GM21723 (cell line): ENCODE measurements at regions not wholly inside any gene's neighbourhood (a gene's known extent, or its start where the extent isn't known, plus 50 kb on each side); places are given as distances from the start of the nearest gene placed in this dataset.
A peak's percentile ranks its signal among the peaks of the same experiment; 100 is the strongest.

Source experiments
- ATAC-seq: cut with Tn5 transposase; IDR thresholded peaks from one replicate; pipeline ENCODE4 v1.9.1; 2021; ENCODE audit warnings: mild to moderate bottlenecking, moderate library complexity; ENCODE audit not compliant: unreplicated experiment

DNA sequence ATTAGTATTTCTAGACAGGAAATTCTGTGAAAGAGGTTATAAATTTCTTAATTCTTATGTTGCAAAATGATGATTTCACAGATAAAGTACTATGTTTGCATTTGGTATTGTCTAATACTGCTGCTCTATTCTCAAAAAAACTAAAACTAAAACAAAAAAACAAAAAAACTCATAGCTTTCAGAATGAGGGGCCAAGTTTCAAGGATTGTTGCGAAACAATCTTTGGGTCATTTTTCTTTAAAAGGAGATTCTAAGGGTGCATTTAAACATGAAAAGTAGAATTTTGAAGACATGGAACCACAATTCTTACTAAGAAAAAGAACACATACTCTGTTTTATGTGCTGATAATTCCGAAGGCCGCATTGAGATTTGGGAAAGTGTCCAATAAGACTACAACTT lies 645.1 kb downstream of the ADGRL2 start:
- ATAC-seq = no peak

DNA sequence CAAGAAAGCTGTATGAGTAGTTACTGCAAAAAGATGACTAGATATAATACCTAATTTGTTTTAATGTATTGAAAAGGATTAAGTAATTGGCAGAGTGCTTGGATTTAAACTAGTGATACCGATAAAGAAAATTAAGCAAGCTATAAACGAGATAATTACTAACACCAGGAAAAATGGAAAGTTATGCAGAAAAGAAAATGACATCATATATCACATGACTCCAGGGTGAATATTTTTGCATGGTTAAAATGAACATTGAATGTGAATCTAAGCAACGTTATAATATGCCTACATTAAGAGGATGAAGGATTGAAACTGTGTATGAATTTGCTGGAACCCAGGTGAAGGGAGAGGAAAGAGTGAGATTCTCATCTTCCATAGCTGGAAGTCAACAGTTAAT lies 644.4 kb downstream of the ADGRL2 start:
- no peak for ATAC-seq

DNA sequence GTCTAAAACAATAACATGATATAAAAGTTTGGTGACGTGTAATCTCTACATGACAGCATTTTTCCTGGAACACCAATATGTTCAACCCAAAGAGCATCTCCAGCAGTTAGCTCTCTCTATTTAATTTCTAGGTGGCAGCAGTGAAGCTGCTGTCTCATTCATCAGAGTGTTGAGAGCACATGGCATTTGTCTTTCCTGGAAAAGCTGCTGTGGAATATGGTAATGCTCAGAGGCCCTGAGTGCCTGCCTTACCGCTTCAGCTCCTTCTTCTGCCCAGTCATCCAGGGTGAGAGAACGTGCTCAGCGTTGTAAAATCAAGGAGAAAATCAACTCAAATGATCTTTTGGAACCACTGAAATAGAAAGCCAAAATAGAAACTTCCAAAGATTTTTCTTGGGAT lies 640.7 kb downstream of the ADGRL2 start:
- ATAC-seq = no peak

DNA sequence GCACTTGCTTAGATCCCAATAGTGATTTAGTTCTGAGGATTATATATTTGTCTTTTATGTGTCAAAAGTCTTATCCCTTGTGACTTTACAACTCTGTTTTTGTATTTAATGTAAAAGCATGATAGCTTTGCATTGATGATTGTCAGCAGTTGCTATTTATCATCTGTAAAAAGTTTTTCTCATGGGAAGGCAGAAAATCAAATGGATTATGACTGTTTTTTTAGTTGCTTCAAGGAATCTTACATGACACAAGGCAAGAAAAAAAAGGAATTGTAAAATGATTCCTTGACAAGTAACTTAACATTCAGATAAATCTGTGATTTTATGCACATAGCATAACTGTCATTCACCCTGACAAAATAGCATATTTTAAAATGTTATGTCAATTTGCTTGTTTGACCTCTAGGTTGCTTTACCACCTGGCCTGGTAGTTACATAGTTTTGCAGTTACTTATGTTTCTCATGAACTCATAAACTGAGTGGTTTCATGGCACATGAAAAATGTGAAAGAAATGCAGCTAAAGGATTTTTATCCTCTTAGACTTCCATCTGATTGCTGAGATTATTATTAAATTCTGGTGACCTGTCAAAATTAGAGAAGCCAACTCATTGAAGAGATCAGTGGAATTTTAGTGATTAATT lies 622.6 kb downstream of the ADGRL2 start:
- no peak for ATAC-seq

DNA sequence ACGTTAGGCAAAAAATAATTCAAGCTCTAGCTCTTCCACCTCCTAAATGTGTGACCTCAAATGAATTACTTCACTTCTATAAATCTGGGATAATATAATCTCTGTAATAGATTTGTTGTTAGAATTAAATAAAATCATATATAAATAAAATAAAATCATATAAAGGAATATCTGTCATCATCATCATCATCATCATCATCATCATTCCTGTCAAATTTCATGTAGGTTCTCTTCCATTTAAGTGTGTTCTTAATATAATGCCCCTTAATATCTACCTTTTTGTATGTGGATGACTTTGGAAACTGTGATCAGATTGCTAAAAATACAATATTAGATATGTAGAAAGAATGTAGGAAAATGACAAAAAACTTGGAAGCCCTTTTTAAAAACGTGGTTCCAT lies 621.0 kb downstream of the ADGRL2 start:
- ATAC-seq = no peak

DNA sequence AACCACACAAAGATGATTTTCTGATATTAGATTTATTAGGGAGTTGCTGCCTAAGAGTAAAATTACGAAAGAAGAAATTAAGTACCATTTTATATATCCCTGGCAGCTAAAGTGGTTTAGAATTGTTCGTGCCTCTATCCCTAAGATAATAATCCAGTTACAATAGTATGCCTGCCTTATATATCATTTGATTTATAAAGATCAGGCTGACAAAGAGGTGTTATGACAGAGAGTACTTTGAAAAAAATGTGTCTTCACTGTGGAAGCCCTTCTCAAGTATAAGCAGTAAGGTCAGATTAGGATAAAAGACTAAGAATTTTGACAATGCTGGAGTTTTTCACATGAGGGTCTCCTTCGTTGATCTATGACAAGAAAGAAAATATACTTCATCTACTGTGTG lies 619.9 kb downstream of the ADGRL2 start:
- no peak for ATAC-seq

DNA sequence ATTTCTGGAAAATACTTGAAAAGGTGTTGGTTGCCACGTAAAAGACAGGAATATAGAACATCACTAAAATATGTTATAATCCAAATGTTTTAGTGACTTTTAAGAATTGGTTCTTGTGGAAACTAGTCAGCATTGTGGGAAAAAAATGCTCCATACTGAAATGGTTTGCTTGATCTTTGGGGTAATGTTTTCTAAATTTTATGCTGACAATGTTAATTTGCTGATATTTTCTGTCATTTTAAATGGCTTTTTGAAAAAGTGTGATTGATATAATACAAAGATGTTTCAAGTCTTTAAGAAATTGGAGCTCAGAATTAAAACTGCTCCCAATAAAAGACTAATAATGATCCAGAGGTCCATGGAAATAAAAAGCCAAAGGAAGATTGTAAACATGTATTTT lies 610.9 kb downstream of the ADGRL2 start:
- no peak for ATAC-seq

DNA sequence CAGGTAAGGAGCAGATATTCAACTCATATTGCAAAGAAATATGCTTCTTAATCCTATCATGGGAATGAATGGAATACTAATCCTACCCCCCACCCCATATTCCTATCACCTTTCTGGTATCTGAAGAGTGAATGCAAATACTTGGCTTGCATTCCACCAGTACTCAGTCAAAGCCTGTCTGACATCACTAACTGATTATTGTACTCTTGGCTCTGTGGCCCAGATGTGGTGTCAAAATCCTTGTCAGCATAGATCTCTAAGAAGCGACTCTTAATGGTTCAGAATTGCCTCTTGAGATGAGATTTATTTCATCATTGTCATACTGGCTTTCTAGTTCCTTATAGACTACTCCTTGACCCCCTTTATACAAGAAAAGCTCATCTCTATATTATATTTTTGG lies 604.6 kb downstream of the ADGRL2 start:
- ATAC-seq = no peak

DNA sequence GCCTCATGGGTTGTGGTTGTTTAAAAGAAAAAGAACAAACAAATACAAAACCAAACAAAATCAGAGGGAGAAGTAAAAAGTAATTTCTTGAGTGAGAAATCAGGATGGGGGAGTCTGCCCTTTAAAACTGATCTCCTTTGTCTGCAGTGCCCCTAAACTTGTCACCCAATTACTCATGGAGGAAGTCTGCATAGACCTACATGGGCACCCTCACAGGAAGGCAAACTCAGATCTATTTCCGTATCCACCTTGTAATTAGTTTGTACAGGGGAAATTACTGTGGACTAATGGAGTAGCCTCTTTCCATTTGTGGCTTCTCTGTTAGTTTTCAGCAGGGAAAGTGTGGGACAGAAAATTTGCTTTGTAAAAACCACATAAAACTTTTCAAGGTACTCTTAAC lies 600.4 kb downstream of the ADGRL2 start:
- no peak for ATAC-seq

DNA sequence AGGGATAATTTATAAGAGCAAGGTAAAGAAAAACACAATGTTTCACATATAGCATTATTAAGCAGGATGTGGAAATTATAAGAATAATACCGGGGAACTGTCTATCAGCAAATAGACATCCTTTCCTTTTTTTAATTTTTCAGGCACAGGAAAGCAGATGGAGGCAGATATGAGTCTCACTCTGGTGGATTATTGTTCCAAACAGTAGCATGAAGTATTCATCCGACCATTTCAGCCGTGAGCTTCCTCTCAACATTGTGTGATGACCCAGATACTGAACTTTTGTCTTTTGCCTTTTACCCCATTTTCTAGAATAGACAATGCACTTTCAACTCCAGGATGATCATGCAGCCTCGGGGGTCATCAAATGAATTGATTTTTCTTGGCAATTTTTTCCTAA lies 599.8 kb downstream of the ADGRL2 start:
- ATAC-seq = no peak

DNA sequence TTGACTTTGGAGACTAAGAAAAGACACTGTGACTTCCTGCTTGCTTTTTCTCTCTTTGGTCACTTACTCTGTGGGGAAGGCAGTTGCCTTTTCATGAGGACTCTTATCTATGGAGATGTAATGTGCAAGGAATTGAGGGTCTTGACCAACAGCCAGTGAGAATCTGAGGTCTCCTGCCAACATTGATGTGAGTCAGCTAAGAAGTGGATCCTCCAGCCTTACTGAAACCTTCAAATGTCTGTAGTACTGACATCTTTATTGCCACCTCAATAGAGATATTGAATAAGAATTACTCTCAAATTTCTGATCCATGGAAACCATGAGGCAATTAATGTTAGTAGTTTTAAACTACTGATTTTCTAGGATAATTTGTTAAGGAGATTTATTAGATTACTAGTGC lies 598.4 kb downstream of the ADGRL2 start:
- ATAC-seq = no peak

DNA sequence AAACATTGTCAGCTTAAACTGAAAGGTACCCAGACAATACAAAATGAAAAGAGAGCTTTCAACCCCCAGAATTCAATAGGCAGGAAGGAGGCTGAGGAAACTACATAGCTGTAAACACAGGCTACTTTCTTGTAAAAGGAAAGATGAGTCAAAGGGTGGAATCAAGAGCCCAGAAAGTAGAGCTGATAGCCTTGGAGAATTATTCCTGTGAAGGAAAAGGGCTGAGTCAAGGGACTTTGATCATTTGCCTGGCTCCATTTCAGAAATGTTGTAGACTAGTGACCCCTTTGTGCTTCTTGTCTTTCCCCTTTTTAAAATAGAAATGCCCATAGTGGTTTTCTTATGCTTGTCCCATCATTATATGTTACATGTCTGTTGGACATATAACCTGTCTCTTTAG lies 597.6 kb downstream of the ADGRL2 start:
- no peak for ATAC-seq

DNA sequence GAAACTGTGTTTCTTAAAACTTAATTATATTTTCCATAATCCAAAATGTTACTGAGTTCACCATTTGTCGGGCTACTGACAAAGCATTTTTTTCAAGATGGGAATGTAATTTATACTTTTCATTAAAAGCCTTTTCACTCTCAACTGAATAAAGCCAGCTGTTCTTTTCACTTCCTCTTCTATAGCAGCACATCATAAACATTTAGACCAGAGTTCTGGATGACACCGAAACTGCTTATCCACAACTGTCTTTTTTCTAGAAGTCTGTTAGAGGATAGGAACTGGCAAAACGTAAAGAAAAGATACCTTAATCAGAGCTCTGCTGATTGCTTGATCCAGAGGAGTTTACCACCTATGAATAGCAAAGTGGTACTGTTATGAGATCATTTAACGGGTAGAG lies 594.7 kb downstream of the ADGRL2 start:
- ATAC-seq = peak; percentile 55

DNA sequence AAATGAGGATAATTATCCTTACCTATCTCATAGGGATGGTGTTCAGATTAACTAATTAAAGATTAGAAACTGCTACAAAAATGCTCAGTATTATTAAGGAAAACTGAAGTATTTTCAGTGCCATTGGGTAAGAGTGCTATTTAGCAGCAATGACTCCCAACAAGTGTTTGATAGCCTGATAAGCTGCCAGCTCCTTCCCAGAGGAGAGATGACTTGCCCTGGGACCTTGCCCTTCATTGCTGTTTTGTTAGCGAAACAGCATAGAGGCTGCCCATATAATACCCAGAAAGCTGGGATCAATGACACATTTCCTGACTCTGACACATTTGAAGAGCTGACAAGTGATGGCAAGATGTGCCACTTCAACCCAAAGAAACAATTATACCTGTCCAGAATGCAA lies 592.2 kb downstream of the ADGRL2 start:
- ATAC-seq = no peak

DNA sequence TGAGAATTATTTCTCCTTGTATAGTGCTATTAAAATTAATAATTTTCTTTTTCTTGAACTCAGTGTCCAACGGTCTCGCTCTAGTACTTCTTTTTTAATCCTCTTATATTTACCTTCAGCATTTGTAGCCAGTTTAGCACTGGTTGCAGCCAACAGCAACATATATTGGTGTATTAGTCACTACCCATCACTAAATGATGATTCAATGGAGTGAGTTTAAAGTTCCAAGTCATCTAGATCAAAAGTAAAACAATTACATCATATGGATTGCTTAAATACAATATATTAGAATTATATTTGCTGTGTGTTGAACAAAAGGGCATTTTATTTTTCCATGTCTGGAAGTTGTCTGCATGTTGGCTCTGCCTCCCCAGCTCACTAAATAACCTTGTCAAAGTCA lies 591.8 kb downstream of the ADGRL2 start:
- no peak for ATAC-seq

DNA sequence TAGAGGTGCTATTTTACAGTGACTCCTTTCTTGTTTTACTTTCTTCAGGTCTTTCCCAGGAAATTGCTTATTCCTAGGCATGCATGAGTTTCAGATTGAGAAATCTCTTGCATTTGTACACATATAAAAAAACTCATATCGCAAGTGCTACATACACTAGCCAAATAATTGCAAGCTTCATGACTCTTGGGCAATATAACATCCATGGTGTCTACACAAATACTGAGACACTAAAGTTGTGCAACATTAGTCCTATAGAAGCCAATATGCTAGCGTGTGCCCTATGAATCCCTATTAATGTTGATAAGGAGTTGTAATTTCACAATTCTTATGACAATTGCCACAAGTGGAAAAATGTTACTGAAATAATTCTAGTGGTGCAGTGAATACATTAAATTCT lies 591.0 kb downstream of the ADGRL2 start:
- ATAC-seq = no peak

DNA sequence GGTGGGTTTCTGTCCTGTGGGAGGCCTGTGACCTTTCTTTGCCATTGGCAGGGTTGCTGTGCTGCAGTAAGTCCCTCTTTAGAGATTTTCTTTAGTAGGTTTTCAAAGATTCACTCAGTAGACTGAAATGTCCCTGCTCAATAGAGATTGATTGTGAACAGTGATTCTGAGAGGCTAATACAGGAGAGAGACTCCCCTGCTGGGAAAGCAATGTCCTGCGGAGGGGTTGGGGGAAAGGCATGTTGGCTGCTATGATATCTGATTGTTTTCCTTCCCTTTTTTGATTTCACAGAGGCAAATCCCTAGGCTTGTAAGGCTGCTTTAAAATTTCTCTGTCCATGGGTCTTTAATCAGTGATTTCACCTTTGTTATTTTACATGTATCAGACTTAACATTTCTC lies 589.9 kb downstream of the ADGRL2 start:
- no peak for ATAC-seq

DNA sequence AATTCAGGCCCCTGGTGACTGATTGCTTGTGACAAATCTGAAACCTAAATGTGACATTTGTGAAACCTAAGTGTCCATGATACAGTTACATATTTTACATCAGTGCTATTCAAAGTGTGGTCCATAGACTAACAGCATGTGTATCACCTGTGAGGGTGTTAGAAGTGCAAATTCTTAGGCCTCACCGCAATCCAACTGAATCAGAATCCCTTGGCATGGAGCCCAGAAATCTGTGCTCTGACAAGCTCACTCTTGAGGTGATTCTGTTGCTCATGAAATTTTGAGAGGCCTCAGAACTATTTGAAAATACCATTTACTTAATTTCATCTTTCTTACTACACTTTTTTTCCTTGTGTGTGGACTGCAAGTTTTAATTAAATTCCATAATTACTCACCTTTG lies 587.9 kb downstream of the ADGRL2 start:
- ATAC-seq = no peak

DNA sequence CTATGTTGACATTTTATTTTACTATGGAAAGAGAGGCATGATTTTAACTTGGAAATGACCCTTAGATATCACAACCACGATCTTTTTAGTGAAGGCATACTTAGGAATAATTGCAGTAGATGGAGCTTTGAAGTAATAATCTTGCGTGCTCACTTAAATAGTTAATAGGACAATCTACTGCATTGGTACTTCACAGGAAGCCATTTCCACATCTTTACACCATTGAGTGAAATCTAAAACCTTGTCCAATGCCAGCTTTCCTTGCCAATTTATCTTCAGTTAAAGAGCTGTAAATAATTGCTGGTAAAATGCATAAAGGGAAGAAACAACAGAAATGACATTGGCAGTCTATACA lies 586.3 kb downstream of the ADGRL2 start:
- ATAC-seq = no peak

DNA sequence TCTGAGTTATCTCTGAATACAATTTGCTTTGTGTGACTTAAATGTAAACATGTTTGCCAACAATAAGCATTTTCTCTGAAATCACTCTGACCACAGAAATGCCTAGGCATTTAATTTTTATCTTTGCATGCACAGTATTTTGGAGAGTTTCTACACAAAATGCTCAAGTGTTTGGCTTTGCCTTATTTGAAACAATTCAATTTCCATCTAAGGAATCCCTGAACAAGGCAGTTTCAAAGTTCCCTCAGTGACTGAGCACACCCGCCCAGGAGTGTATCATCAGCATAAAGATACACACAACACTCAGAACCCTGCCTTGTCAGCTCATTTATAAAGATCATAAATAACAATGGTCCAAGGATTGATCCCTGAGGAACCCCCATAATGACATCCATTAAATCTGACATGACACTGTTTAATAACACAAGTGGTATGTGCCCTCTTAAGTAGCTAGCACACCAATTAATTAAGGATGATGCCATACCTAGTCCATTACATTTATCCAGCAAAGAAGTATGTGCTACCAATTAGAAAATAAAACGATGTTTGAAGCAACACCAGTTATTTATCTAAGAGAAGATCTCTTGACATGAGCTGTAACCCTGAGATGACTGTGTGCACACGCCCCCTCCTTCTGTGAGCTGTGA lies 585.8 kb downstream of the ADGRL2 start:
- no peak for ATAC-seq

DNA sequence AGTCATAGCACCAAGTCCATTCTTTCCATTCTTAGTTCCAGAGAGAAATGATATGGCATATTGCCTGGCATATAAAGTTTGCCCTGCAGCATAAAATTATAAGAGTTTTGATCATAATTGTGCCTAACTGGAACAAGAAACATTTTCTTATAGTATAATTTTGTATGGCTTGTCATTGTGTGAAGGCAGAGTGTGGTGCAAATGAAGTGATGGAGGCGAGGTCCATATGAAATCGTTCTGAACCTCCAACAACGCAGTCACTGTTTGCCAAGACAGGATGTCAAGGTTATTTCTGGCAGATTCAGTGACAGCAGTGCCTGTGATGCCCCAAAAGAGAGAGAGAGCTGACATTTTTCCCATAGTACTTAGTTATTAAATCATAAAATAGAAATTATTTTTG lies 584.0 kb downstream of the ADGRL2 start:
- no peak for ATAC-seq

DNA sequence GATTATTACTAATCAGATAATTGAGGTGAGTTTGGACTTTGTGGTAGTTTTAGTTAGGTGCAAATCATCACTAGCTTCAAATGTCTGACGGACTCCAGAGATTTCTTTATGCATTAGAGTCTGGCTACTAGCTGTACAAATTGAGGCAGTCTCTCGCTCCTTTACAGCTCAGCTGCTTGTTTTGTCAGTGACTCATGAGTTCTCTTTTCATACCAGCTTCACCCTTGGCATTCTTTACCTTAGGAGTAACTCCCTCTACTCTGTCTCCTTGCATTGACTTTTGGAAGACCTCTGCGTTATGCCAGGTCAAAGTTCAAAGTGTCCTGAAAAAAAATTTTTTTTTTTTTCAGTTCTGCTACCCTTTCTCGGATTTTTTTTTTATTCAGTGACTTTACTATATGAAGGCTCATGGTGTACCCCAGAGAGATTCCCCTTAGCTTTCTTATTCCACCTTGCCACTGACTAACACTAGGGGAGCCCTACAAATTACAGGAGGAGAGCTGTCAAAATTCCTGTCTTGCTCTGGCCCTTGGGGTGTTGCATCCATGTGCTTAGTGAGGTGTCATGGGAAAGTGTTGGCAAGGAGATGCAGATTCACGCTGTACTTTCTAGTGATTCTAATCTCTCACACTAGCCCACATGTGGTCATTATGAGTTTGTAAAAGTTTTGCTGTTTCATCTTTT lies 576.6 kb downstream of the ADGRL2 start:
- no peak for ATAC-seq

DNA sequence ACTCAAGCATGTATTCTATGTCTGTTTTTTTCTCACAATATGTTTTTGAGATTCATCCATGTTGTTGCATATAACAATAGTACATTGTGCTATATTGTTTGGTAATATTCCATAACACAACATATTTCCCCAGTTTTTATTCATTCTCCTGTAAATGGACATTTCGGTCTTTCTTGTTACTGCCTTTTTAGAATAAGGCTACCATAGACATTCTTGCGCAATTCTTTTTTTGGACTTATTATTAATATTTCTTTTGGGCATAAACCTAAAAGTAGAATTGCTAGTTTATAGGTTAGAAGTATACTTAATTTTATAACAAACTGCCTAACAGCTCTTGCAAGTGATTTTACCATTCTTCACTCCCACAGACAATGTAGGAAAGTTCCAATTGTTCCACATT lies 573.0 kb downstream of the ADGRL2 start:
- ATAC-seq = no peak
